Sigmoid colon (tissue), 6 donors: ENCODE measurements at regions not wholly inside any gene's neighbourhood (a gene's known extent, or its start where the extent isn't known, plus 50 kb on each side); places are given as distances from the start of the nearest gene placed in this dataset.
"Not testable (repeated sequence)": the region's sequence is repeated elsewhere in the genome, so short reads cannot be mapped to it uniquely, and the experiment has no call there.

Source experiments
- DNase-seq: peaks from one replicate; pipeline ENCODE4 v3.0.0-alpha.2; 2019
- H3K27ac ChIP-seq, 4 donors: fragments of 200-600 bp; sonication (generic); one replicate each; pipeline ENCODE4 v1.5.1; 2016 to 2019; ENCODE audit warnings: mild to moderate bottlenecking in 1 of 4
- H3K27me3 ChIP-seq, 3 donors: fragments of 200-600 bp; sonication (generic); one replicate each; pipeline ENCODE4 v1.5.1; 2019; ENCODE audit warnings: mild to moderate bottlenecking in 1 of 3
- H3K36me3 ChIP-seq, 4 donors: fragments of 200-600 bp; sonication (generic); one replicate each; pipeline ENCODE4 v1.5.1; 2016 to 2019
- H3K4me1 ChIP-seq, 4 donors: fragments of 200-600 bp; sonication (generic); one replicate each; pipeline ENCODE4 v1.5.1; 2017 to 2019
- H3K4me3 ChIP-seq, 4 donors: fragments of 200-600 bp; sonication (generic); one replicate each; pipeline ENCODE4 v1.5.1; 2017 to 2019; ENCODE audit warnings: mild to moderate bottlenecking in 2 of 4, moderate library complexity in 1 of 4
- H3K9me3 ChIP-seq, 4 donors: fragments of 200-600 bp in 3 of 4; sonication (generic) in 3 of 4; one replicate each; pipeline versions ENCODE4 v1.5.1 to v1.6.1; 2013 to 2019
- CTCF ChIP-seq, 4 experiments: fragments of 450-650 bp in 3 of 4; fragments of 200-600 bp in 1 of 4; IDR thresholded peaks; one replicate each; pipeline ENCODE4 v1.5.1; 2016 to 2019; ENCODE audit warnings: antibody characterized with exemption in 4 of 4, mild to moderate bottlenecking in 3 of 4, moderate library complexity in 2 of 4
- EP300 ChIP-seq, 4 donors: sonication (generic); formaldehyde crosslinking; IDR thresholded peaks; one replicate each; pipeline ENCODE4 v1.6.1; 2017; ENCODE audit warnings: antibody characterized with exemption in 4 of 4
- POLR2A ChIP-seq, 2 donors: fragments of 450-650 bp; IDR thresholded peaks; one replicate each; pipeline ENCODE4 v1.6.1; 2016; ENCODE audit warnings: antibody characterized with exemption in 2 of 2, mild to moderate bottlenecking in 2 of 2, moderate library complexity in 2 of 2
- POLR2AphosphoS5 ChIP-seq, 4 donors: sonication (generic); formaldehyde crosslinking; IDR thresholded peaks; one replicate each; pipeline ENCODE4 v1.6.1; 2017; ENCODE audit warnings: antibody characterized with exemption in 4 of 4
- WGBS, 2 donors: extraction: QIAGEN DNeasy Blood & Tissue Kit; methylation state at CpG; one replicate each; pipeline ENCODE4 v1.1.7; 2013; 5-methylcytosine and 5-hydroxymethylcytosine counted together
- intact Hi-C: fragments of 100-400 bp; cut with DNase I; formaldehyde crosslinking; loops from one replicate; pipeline ENCODE4 v1.15.1; 2023
- donor health status: healthy with polysubstance abuse.
- donor health status: healthy.

DNA sequence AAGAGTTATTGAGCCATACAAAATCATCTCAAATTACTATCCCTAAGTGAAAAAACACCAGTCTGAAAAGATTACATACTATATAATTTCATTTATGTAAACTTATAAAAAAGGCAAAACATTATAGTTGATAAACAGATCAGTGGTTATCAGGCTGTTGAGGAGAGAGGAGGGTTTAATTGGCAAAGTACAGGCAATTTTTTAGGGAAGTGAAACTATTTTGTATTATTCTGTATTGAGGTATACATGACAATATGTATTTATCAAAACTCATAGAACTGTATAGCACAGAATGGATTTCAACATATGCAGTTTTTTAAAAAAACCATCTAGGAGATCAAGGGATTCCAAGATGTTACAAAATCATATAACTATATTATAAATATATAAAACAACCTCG is 403.7 kb downstream of the LTN1 start:
- Histone ChIP-seq H3K27ac (no peak overlapping the region), H3K4me3 (no peak overlapping the region), H3K9me3 (peaks cover 0 to 2% (median 0%) of the 10 kb centered on the region in 4 donors), H3K27me3 (no peaks in the 10 kb centered on the region), H3K4me1 (no peaks in the 10 kb centered on the region), H3K36me3 (no peaks in the 10 kb centered on the region)
- no peak for TF ChIP-seq POLR2AphosphoS5 (IDR thresholded peaks at IDR 0.05)
- TF ChIP-seq EP300 (IDR thresholded peaks at IDR 0.05) = no peak
- TF ChIP-seq POLR2A (IDR thresholded peaks at IDR 0.05) = no peak
- TF ChIP-seq CTCF (IDR thresholded peaks at IDR 0.05) = no peak
- intact Hi-C loops = no loop called here
- no peak for DNase-seq
- WGBS, 2 donors = 81 to 84% methylated on average over 1 of the region's 1 CpG

DNA sequence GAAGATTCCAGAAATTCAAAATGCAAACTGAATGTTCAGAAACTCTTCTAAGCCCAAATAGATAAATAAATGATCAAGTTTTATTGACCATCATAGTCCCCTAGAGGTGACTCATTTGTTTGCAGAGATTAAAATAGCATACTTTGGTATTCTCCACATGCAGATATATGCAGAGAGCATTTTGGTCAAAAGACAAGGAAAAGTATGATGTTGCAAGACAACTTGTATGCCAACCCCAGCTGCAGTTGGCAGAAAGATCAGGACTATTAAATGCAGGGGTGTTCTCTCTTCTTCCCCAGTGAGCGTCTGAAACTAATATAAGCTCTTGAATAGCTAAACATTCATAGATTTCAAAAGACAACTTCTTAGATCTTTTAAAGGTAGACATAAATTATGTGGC is 404.9 kb downstream of the LTN1 start:
- intact Hi-C loops = no loop called here
- no peaks in the 10 kb centered on the region for H3K27me3 ChIP-seq
- TF ChIP-seq POLR2AphosphoS5 (IDR thresholded peaks at IDR 0.05) (no peak), EP300 (IDR thresholded peaks at IDR 0.05) (no peak), CTCF (IDR thresholded peaks at IDR 0.05) (no peak), POLR2A (IDR thresholded peaks at IDR 0.05) (no peak)
- H3K27ac ChIP-seq = no peak overlapping the region
- no peak overlapping the region for H3K4me3 ChIP-seq
- WGBS, 2 donors = 0% methylated on average over 1 of the region's 1 CpG
- H3K9me3 ChIP-seq = peaks cover 0 to 2% (median 0%) of the 10 kb centered on the region in 4 donors
- no peaks in the 10 kb centered on the region for H3K36me3 ChIP-seq
- DNase-seq = no peak
- H3K4me1 ChIP-seq = no peaks in the 10 kb centered on the region

GRCh38 chr21:28581976-28582375 is 410.7 kb downstream of the LTN1 start:
- no peak for DNase-seq
- H3K9me3 ChIP-seq = no peaks in the 10 kb centered on the region
- WGBS, 2 donors = 90 to 94% methylated on average over 2 of the region's 2 CpGs
- no peaks in the 10 kb centered on the region for H3K36me3 ChIP-seq
- no peaks in the 10 kb centered on the region for H3K4me1 ChIP-seq
- TF ChIP-seq POLR2A (IDR thresholded peaks at IDR 0.05) = no peak
- no peak for TF ChIP-seq POLR2AphosphoS5 (IDR thresholded peaks at IDR 0.05)
- TF ChIP-seq CTCF (IDR thresholded peaks at IDR 0.05) = no peak
- no peak for TF ChIP-seq EP300 (IDR thresholded peaks at IDR 0.05)
- H3K4me3 ChIP-seq = no peak overlapping the region
- intact Hi-C loops = no loop called here
- no peaks in the 10 kb centered on the region for H3K27me3 ChIP-seq
- no peak overlapping the region for H3K27ac ChIP-seq

GRCh38 chr21:28581311-28581731 is 411.4 kb downstream of the LTN1 start:
- H3K27me3 ChIP-seq, H3K4me1 ChIP-seq, intact Hi-C loops, H3K27ac ChIP-seq, H3K9me3 ChIP-seq, H3K4me3 ChIP-seq, H3K36me3 ChIP-seq, DNase-seq: not testable (repeated sequence)
- 86% methylated on average over 5 of the region's 5 CpGs for WGBS, 2 donors

GRCh38 chr21:28580585-28580984 is 412.1 kb downstream of the LTN1 start:
- H3K4me1 ChIP-seq = no peaks in the 10 kb centered on the region
- 84 to 86% methylated on average over 2 of the region's 2 CpGs for WGBS, 2 donors
- no peak overlapping the region for H3K4me3 ChIP-seq
- H3K27ac ChIP-seq = no peak overlapping the region
- TF ChIP-seq CTCF (IDR thresholded peaks at IDR 0.05) (no peak), POLR2AphosphoS5 (IDR thresholded peaks at IDR 0.05) (no peak), POLR2A (IDR thresholded peaks at IDR 0.05) (no peak), EP300 (IDR thresholded peaks at IDR 0.05) (no peak)
- H3K9me3 ChIP-seq = no peaks in the 10 kb centered on the region
- peaks cover 0 to 4% (median 0%) of the 10 kb centered on the region in 4 donors for H3K36me3 ChIP-seq
- intact Hi-C loops = no loop called here
- no peaks in the 10 kb centered on the region for H3K27me3 ChIP-seq
- DNase-seq = no peak
